A673 (cell line): ENCODE measurements at regions not wholly inside any gene's neighbourhood (a gene's known extent, or its start where the extent isn't known, plus 50 kb on each side); places are given as distances from the start of the nearest gene placed in this dataset.

ENCODE experiments used
- BruUV-seq: library from RNA; stranded (reverse); fragments of 400-500 nt; replicated peaks from 2 replicates; lab custom pipeline; 2021; lab: Mats Ljungman, UMichigan
- CTCF ChIA-PET: fragments of 300-600 bp; sonication (Branson Sonifier 250); formaldehyde crosslinking; loops from one replicate; lab custom pipeline; 2022; ENCODE audit warnings: antibody characterized with exemption; lab: Charles Lee
- POLR2A ChIA-PET: fragments of 300-600 bp; sonication (Branson Sonifier 250); formaldehyde crosslinking; loops from one replicate; lab custom pipeline; 2022; ENCODE audit warnings: antibody characterized with exemption; ENCODE audit not compliant: low non-redundant PET; lab: Charles Lee
- DNase-seq: peaks from one replicate; pipeline ENCODE4 v3.0.0-alpha.2; 2015; ENCODE audit warnings: low spot score
- H3K27ac ChIP-seq: fragments of 200-600 bp; sonication (generic); 2 replicates; pipeline ENCODE4 v1.5.1; 2016; ENCODE audit warnings: mixed run types, low read depth, mild to moderate bottlenecking, mixed read lengths, antibody characterized with exemption, low read length; ENCODE audit not compliant: poor library complexity, severe bottlenecking
- H3K27me3 ChIP-seq: fragments of 200-600 bp; sonication (generic); replicated peaks from 2 replicates; pipeline ENCODE4 v1.6.1; 2017; ENCODE audit warnings: mixed run types, low read depth, mild to moderate bottlenecking, mixed read lengths, antibody characterized with exemption, low read length; ENCODE audit not compliant: insufficient read depth, poor library complexity
- H3K36me3 ChIP-seq: fragments of 200-600 bp; sonication (generic); 2 replicates; pipeline ENCODE4 v1.6.1; 2016; ENCODE audit warnings: mixed run types, mild to moderate bottlenecking, mixed read lengths, antibody characterized with exemption, low read length; ENCODE audit not compliant: insufficient read depth, poor library complexity, severe bottlenecking
- H3K4me1 ChIP-seq: fragments of 200-600 bp; sonication (generic); 2 replicates; pipeline ENCODE4 v1.6.1; 2017; ENCODE audit warnings: mixed run types, mild to moderate bottlenecking, mixed read lengths, antibody characterized with exemption, low read length; ENCODE audit not compliant: insufficient read depth, poor library complexity, severe bottlenecking
- H3K4me3 ChIP-seq: fragments of 200-600 bp; sonication (generic); 2 replicates; pipeline ENCODE4 v1.5.1; 2016; ENCODE audit warnings: low read depth, mixed run types, mild to moderate bottlenecking, mixed read lengths, low read length; ENCODE audit not compliant: poor library complexity, severe bottlenecking
- H3K9me3 ChIP-seq: fragments of 200-600 bp; sonication (generic); 2 replicates; pipeline ENCODE4 v1.6.1; 2016; ENCODE audit warnings: mixed run types, low read depth, mild to moderate bottlenecking, mixed read lengths, antibody characterized with exemption, low read length; ENCODE audit not compliant: poor library complexity, severe bottlenecking
- EZH2 ChIP-seq: fragments of 200-600 bp; sonication (generic); IDR thresholded peaks from 2 replicates; pipeline ENCODE4 v1.6.1; 2017; ENCODE audit warnings: borderline replicate concordance, low read depth, mild to moderate bottlenecking, mixed read lengths, antibody characterized with exemption, low read length; ENCODE audit not compliant: poor library complexity, severe bottlenecking
- intact Hi-C: fragments of 100-400 bp; cut with micrococcal nuclease; formaldehyde crosslinking; loops from one replicate; pipeline ENCODE4 v1.10.0; 2022; ENCODE audit not compliant: unreplicated experiment
- TF ChIP-seq, protein P1 (sequence below): fragments of 300-800, 200-600 bp; sonication (generic); conservative IDR thresholded peaks from 2 replicates; pipeline ENCODE4 v1.5.1; 2017; ENCODE audit warnings: low read depth, mild to moderate bottlenecking, antibody characterized with exemption, low read length, moderate library complexity, mixed read lengths

- BruUV-seq, result no TSS peak
- POLR2A ChIA-PET, result no interaction called here
- H3K9me3 ChIP-seq, result no peaks in the 10 kb centered on the region
- H3K27me3 ChIP-seq, result no peaks in the 10 kb centered on the region
- no peaks in the 10 kb centered on the region for H3K36me3 ChIP-seq
- intact Hi-C loops, result no loop called here
- no peak overlapping the region for H3K27ac ChIP-seq
- TF ChIP-seq, protein P1, sequence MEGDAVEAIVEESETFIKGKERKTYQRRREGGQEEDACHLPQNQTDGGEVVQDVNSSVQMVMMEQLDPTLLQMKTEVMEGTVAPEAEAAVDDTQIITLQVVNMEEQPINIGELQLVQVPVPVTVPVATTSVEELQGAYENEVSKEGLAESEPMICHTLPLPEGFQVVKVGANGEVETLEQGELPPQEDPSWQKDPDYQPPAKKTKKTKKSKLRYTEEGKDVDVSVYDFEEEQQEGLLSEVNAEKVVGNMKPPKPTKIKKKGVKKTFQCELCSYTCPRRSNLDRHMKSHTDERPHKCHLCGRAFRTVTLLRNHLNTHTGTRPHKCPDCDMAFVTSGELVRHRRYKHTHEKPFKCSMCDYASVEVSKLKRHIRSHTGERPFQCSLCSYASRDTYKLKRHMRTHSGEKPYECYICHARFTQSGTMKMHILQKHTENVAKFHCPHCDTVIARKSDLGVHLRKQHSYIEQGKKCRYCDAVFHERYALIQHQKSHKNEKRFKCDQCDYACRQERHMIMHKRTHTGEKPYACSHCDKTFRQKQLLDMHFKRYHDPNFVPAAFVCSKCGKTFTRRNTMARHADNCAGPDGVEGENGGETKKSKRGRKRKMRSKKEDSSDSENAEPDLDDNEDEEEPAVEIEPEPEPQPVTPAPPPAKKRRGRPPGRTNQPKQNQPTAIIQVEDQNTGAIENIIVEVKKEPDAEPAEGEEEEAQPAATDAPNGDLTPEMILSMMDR, result no peak
- TF ChIP-seq EZH2, result no peak
- H3K4me3 ChIP-seq, result no peak overlapping the region
- no peak for DNase-seq
- no peaks in the 10 kb centered on the region for H3K4me1 ChIP-seq
- CTCF ChIA-PET, result no interaction called here
Measured at GRCh38 chr4:157932936-157933335, 239.9 kb downstream of the GASK1B start.

DNA sequence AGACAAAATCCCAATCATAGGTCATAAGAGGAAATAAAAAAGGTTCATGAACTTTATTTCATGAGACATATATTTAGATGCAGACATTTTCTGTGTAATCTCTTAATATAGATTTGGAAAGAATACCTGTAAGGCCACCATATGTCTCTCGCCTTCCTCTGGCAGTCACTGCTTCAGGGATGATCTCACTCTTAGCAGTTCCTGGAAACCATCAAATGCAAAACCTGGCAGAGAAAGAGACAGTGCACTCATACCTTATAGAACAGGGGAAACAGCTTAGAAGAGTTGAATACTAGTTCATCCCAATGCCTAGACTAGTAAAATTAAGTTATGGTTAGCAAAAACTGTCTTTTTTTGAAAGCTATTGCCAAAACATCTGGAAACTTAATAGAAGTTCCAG is 243.3 kb downstream of the GASK1B start:
- Histone ChIP-seq H3K9me3 (no peaks in the 10 kb centered on the region), H3K27ac (no peak overlapping the region), H3K4me3 (no peak overlapping the region), H3K4me1 (no peaks in the 10 kb centered on the region), H3K27me3 (no peaks in the 10 kb centered on the region), H3K36me3 (no peaks in the 10 kb centered on the region)
- intact Hi-C loops, result no loop called here
- no peak for TF ChIP-seq EZH2
- TF ChIP-seq, protein P1, result no peak
- ChIA-PET POLR2A (no interaction called here), CTCF (no interaction called here)
- DNase-seq, result no peak
- no TSS peak for BruUV-seq

DNA sequence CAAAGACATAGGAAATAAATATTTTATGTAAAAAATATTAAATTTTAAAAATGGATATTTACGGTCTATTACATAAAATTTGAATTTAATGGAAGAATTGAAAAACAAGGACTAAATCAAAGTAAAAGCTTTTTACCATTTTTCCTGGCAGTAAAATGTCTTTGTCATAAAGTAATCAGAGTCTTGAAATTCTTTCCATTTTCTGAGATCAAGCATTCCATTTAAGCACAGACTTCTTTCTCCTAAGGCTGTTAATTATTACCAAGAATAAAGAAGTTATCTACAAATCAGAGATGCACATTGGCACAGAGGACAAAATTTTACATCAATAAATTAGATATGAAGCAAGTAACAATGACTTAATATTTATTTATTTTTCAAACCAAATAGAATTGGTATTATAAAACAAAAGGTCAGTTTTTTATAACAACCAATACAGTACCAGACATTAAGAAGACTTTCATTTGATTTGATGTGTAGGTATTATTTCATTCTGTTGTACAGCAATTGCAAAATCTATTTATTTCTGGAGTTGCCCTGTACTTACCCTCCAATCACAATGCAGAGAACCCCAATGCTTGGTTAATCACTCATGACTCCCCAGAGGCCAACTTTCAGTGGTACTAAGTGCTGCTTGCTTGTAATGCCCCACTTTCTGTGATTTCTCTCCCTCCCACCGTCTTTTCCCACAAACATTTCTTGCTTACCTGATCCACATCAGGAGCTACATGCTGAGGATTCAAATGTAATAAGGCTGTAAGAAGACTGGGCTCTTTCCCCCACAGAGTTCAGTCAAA is 254.6 kb downstream of the GASK1B start:
- intact Hi-C loops, result no loop called here
- Histone ChIP-seq H3K9me3 (no peaks in the 10 kb centered on the region), H3K4me3 (no peak overlapping the region), H3K36me3 (no peaks in the 10 kb centered on the region), H3K27me3 (no peaks in the 10 kb centered on the region), H3K27ac (no peak overlapping the region), H3K4me1 (no peaks in the 10 kb centered on the region)
- CTCF ChIA-PET, result no interaction called here
- DNase-seq, result no peak
- no TSS peak for BruUV-seq
- POLR2A ChIA-PET, result no interaction called here
- TF ChIP-seq, protein P1, result no peak
- no peak for TF ChIP-seq EZH2
